ENCODE measurements at regions not wholly inside any gene's neighbourhood (a gene's known extent, or its start where the extent isn't known, plus 50 kb on each side); places are given as distances from the start of the nearest gene placed in this dataset.

GRCh38 chr5:174182111-174182510 is 136.6 kb downstream of the NSG2 start:
- TF ChIP-seq CTCF (conservative IDR thresholded peaks at IDR 0.05 in 1 of 2, IDR thresholded peaks at IDR 0.05 in 1 of 2; ENCODE audit: low read depth in 1 of 2, low read length in 2 of 2) (no peak), EZH2 (IDR thresholded peaks at IDR 0.05; ENCODE audit: low read length, missing control alignments) (no peak)
- no peak overlapping the region for H2AFZ ChIP-seq (ENCODE audit: low read length)
- no peaks in the 10 kb centered on the region for H3K36me3 ChIP-seq (ENCODE audit: control insufficient read depth, insufficient read depth, low read length)
- H3K9ac ChIP-seq (ENCODE audit: insufficient read depth, low read length), result no peak overlapping the region
- no peak overlapping the region for H3K4me3 ChIP-seq (replicated peaks in 1 of 4; ENCODE audit: control extremely low read depth in 1 of 4, insufficient read depth in 1 of 4, low read depth in 3 of 4, low read length in 4 of 4)
- no peak overlapping the region for H3K27ac ChIP-seq (ENCODE audit: insufficient read depth, low read length)
- no peak overlapping the region for H3K4me2 ChIP-seq (ENCODE audit: extremely low read depth, insufficient read depth, low read length)
- no peaks in the 10 kb centered on the region for H3K4me1 ChIP-seq (ENCODE audit: control insufficient read depth, extremely low read depth, insufficient read depth, low read length)
- no peaks in the 10 kb centered on the region for H4K20me1 ChIP-seq (ENCODE audit: control insufficient read depth, extremely low read depth, insufficient read depth, low read length)
- H3K9me3 ChIP-seq (ENCODE audit: control insufficient read depth, insufficient read depth, low read depth, low read length), result no peaks in the 10 kb centered on the region
- DNase-seq (ENCODE audit: low read depth in 2 of 2), result no peak
- H3K79me2 ChIP-seq (ENCODE audit: control insufficient read depth, insufficient read depth, low read length), result no peaks in the 10 kb centered on the region
- no peaks in the 10 kb centered on the region for H3K27me3 ChIP-seq (ENCODE audit: control insufficient read depth, insufficient read depth, low read length)

- Histone ChIP-seq H3K4me1 (ENCODE audit: control insufficient read depth, extremely low read depth, insufficient read depth, low read length) (no peaks in the 10 kb centered on the region), H3K79me2 (ENCODE audit: control insufficient read depth, insufficient read depth, low read length) (no peaks in the 10 kb centered on the region), H3K36me3 (ENCODE audit: control insufficient read depth, insufficient read depth, low read length) (no peaks in the 10 kb centered on the region), H4K20me1 (ENCODE audit: control insufficient read depth, extremely low read depth, insufficient read depth, low read length) (no peaks in the 10 kb centered on the region), H3K27ac (ENCODE audit: insufficient read depth, low read length) (no peak overlapping the region), H3K9me3 (ENCODE audit: control insufficient read depth, insufficient read depth, low read depth, low read length) (no peaks in the 10 kb centered on the region), H3K4me3 (replicated peaks in 1 of 4; ENCODE audit: control extremely low read depth in 1 of 4, insufficient read depth in 1 of 4, low read depth in 3 of 4, low read length in 4 of 4) (no peak overlapping the region), H3K27me3 (ENCODE audit: control insufficient read depth, insufficient read depth, low read length) (no peaks in the 10 kb centered on the region), H3K4me2 (ENCODE audit: extremely low read depth, insufficient read depth, low read length) (no peak overlapping the region), H3K9ac (ENCODE audit: insufficient read depth, low read length) (no peak overlapping the region), H2AFZ (ENCODE audit: low read length) (no peak overlapping the region)
- TF ChIP-seq EZH2 (IDR thresholded peaks at IDR 0.05; ENCODE audit: low read length, missing control alignments) (no peak), CTCF (conservative IDR thresholded peaks at IDR 0.05 in 1 of 2, IDR thresholded peaks at IDR 0.05 in 1 of 2; ENCODE audit: low read depth in 1 of 2, low read length in 2 of 2) (no peak)
- no peak for DNase-seq (ENCODE audit: low read depth in 2 of 2)
Observed at GRCh38 chr5:174183701-174184100, 138.2 kb downstream of the NSG2 start.

- H3K9ac ChIP-seq (ENCODE audit: insufficient read depth, low read length), result no peak overlapping the region
- no peaks in the 10 kb centered on the region for H3K9me3 ChIP-seq (ENCODE audit: control insufficient read depth, insufficient read depth, low read depth, low read length)
- H3K4me2 ChIP-seq (ENCODE audit: extremely low read depth, insufficient read depth, low read length), result no peak overlapping the region
- H2AFZ ChIP-seq (ENCODE audit: low read length), result no peak overlapping the region
- no peak overlapping the region for H3K27ac ChIP-seq (ENCODE audit: insufficient read depth, low read length)
- no peak for TF ChIP-seq EZH2 (IDR thresholded peaks at IDR 0.05; ENCODE audit: low read length, missing control alignments)
- TF ChIP-seq CTCF (conservative IDR thresholded peaks at IDR 0.05 in 1 of 2, IDR thresholded peaks at IDR 0.05 in 1 of 2; ENCODE audit: low read depth in 1 of 2, low read length in 2 of 2), result no peak
- H4K20me1 ChIP-seq (ENCODE audit: control insufficient read depth, extremely low read depth, insufficient read depth, low read length), result no peaks in the 10 kb centered on the region
- H3K4me3 ChIP-seq (replicated peaks in 1 of 4; ENCODE audit: control extremely low read depth in 1 of 4, insufficient read depth in 1 of 4, low read depth in 3 of 4, low read length in 4 of 4), result no peak overlapping the region
- H3K79me2 ChIP-seq (ENCODE audit: control insufficient read depth, insufficient read depth, low read length), result no peaks in the 10 kb centered on the region
- no peaks in the 10 kb centered on the region for H3K27me3 ChIP-seq (ENCODE audit: control insufficient read depth, insufficient read depth, low read length)
- no peaks in the 10 kb centered on the region for H3K4me1 ChIP-seq (ENCODE audit: control insufficient read depth, extremely low read depth, insufficient read depth, low read length)
- no peaks in the 10 kb centered on the region for H3K36me3 ChIP-seq (ENCODE audit: control insufficient read depth, insufficient read depth, low read length)
- DNase-seq (ENCODE audit: low read depth in 2 of 2), result no peak
Observed at GRCh38 chr5:174185506-174185905, 140.0 kb downstream of the NSG2 start.
